Smooth muscle cell (in vitro differentiated cells): ENCODE measurements at regions not wholly inside any gene's neighbourhood (a gene's known extent, or its start where the extent isn't known, plus 50 kb on each side); places are given as distances from the start of the nearest gene placed in this dataset.

Experiments
- DNase-seq: peaks from one replicate; lab custom pipeline; 2025; ENCODE audit not compliant: unreplicated experiment; lab: John Stamatoyannopoulos, UW
- H2AFZ ChIP-seq: fragments of 200-600 bp; sonication (generic); 2 replicates; pipeline ENCODE4 v1.6.0; 2016; ENCODE audit warnings: antibody characterized with exemption, low read depth, mild to moderate bottlenecking
- H3F3A ChIP-seq: fragments of 200-600 bp; sonication (generic); 2 replicates; pipeline ENCODE4 v1.6.0; 2017; ENCODE audit warnings: antibody characterized with exemption, low read depth
- H3K27ac ChIP-seq: fragments of 200-600 bp; sonication (generic); 2 replicates; pipeline ENCODE4 v1.5.1; 2016; ENCODE audit warnings: low read depth, mild to moderate bottlenecking
- H3K27me3 ChIP-seq: fragments of 200-600 bp; sonication (generic); 2 replicates; pipeline ENCODE4 v1.6.1; 2016; ENCODE audit warnings: low read depth, mild to moderate bottlenecking
- H3K36me3 ChIP-seq: fragments of 200-600 bp; sonication (generic); 2 replicates; pipeline ENCODE4 v1.5.1; 2016; ENCODE audit warnings: low read depth
- H3K4me1 ChIP-seq: fragments of 200-600 bp; sonication (generic); 2 replicates; pipeline ENCODE4 v1.5.1; 2016; ENCODE audit warnings: low read depth
- H3K4me2 ChIP-seq: fragments of 200-600 bp; sonication (generic); 2 replicates; pipeline ENCODE4 v1.6.0; 2016; ENCODE audit warnings: mild to moderate bottlenecking
- H3K4me3 ChIP-seq: fragments of 200-600 bp; sonication (generic); 2 replicates; pipeline ENCODE4 v1.5.1; 2016; ENCODE audit warnings: mild to moderate bottlenecking
- H3K79me2 ChIP-seq: fragments of 200-600 bp; sonication (generic); 2 replicates; pipeline ENCODE4 v1.6.0; 2016; ENCODE audit warnings: low read depth, mild to moderate bottlenecking
- H3K9ac ChIP-seq: fragments of 200-600 bp; sonication (generic); 2 replicates; pipeline ENCODE4 v1.6.0; 2016; ENCODE audit warnings: low read depth
- H3K9me3 ChIP-seq: fragments of 200-600 bp; sonication (generic); replicated peaks from 2 replicates; pipeline ENCODE4 v1.5.1; 2016; ENCODE audit warnings: low read depth
- H4K20me1 ChIP-seq: fragments of 200-600 bp; sonication (generic); 2 replicates; pipeline ENCODE4 v1.6.0; 2016; ENCODE audit warnings: low read depth
- CTCF ChIP-seq: fragments of 200-600 bp; sonication (generic); IDR thresholded peaks from 2 replicates; pipeline ENCODE4 v1.5.1; 2017; ENCODE audit warnings: borderline replicate concordance, mild to moderate bottlenecking, antibody characterized with exemption; ENCODE audit not compliant: insufficient read depth, poor library complexity, severe bottlenecking
- WGBS: methylation state at CpG from one replicate; pipeline ENCODE4 v1.1.7; 2016; ENCODE audit warnings: low lambda C conversion rate; 5-methylcytosine and 5-hydroxymethylcytosine counted together

DNA sequence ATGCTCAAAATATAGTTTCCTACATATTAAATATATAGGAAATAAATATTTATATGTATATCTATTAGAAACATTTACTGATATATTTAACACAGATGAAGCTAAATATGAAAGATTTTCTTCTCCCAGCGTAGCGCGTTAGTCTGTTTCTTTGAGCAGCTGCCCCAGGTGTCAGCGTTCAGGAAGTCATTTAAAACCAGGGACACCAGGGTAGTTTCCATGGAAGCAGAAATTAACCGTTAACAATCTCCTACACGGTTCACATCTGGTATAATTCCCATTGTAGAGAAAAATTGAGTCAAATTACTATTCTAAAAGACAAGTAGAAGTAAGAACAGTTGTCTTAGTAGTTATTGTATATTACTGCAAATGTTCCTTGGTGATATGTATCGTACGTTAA, 1443.7 kb downstream of the MRPL39 start:
- Histone ChIP-seq H3K4me2 (no peak overlapping the region), H3K4me1 (no peaks in the 10 kb centered on the region), H3K4me3 (no peak overlapping the region), H3K36me3 (no peaks in the 10 kb centered on the region), H3K9ac (no peak overlapping the region), H3K27ac (no peak overlapping the region), H3K9me3 (no peaks in the 10 kb centered on the region), H2AFZ (no peak overlapping the region), H3F3A (no peaks in the 10 kb centered on the region), H4K20me1 (no peaks in the 10 kb centered on the region), H3K27me3 (no peaks in the 10 kb centered on the region), H3K79me2 (no peaks in the 10 kb centered on the region)
- WGBS, result 84% methylated on average over 8 of the region's 8 CpGs
- no peak for TF ChIP-seq CTCF
- no peak for DNase-seq

GRCh38 chr21:24160528-24160927, 1446.8 kb downstream of the MRPL39 start:
- H3K79me2 ChIP-seq, result no peaks in the 10 kb centered on the region
- H2AFZ ChIP-seq, result no peak overlapping the region
- no peaks in the 10 kb centered on the region for H3K4me1 ChIP-seq
- no peak overlapping the region for H3K4me2 ChIP-seq
- no peaks in the 10 kb centered on the region for H4K20me1 ChIP-seq
- H3K4me3 ChIP-seq, result no peak overlapping the region
- H3K36me3 ChIP-seq, result no peaks in the 10 kb centered on the region
- WGBS, result 67% methylated on average over 5 of the region's 5 CpGs
- no peak for TF ChIP-seq CTCF
- no peaks in the 10 kb centered on the region for H3K27me3 ChIP-seq
- no peaks in the 10 kb centered on the region for H3K9me3 ChIP-seq
- no peaks in the 10 kb centered on the region for H3F3A ChIP-seq
- no peak overlapping the region for H3K9ac ChIP-seq
- H3K27ac ChIP-seq, result no peak overlapping the region
- no peak for DNase-seq

- no peak for DNase-seq
- no peak for TF ChIP-seq CTCF
- Histone ChIP-seq H3K27ac (no peak overlapping the region), H3K27me3 (no peaks in the 10 kb centered on the region), H3K4me3 (no peak overlapping the region), H3K9ac (no peak overlapping the region), H3K79me2 (no peaks in the 10 kb centered on the region), H3K4me2 (no peak overlapping the region), H3F3A (no peaks in the 10 kb centered on the region), H4K20me1 (no peaks in the 10 kb centered on the region), H2AFZ (no peak overlapping the region), H3K36me3 (no peaks in the 10 kb centered on the region), H3K4me1 (no peaks in the 10 kb centered on the region), H3K9me3 (no peaks in the 10 kb centered on the region)
- WGBS, result 92% methylated on average over 2 of the region's 2 CpGs
Measured at GRCh38 chr21:24153137-24153536, 1454.1 kb downstream of the MRPL39 start.

GRCh38 chr21:24150753-24151152, 1456.5 kb downstream of the MRPL39 start:
- WGBS, result 53% methylated on average over 1 of the region's 1 CpG
- no peaks in the 10 kb centered on the region for H4K20me1 ChIP-seq
- no peak overlapping the region for H3K4me3 ChIP-seq
- H3K36me3 ChIP-seq, result no peaks in the 10 kb centered on the region
- H3K4me2 ChIP-seq, result no peak overlapping the region
- H3K4me1 ChIP-seq, result no peaks in the 10 kb centered on the region
- no peak overlapping the region for H3K27ac ChIP-seq
- no peaks in the 10 kb centered on the region for H3K79me2 ChIP-seq
- no peaks in the 10 kb centered on the region for H3F3A ChIP-seq
- H3K9me3 ChIP-seq, result no peaks in the 10 kb centered on the region
- no peak overlapping the region for H2AFZ ChIP-seq
- TF ChIP-seq CTCF, result no peak
- no peak for DNase-seq
- no peak overlapping the region for H3K9ac ChIP-seq
- no peaks in the 10 kb centered on the region for H3K27me3 ChIP-seq
